ENCODE measurements at regions not wholly inside any gene's neighbourhood (a gene's known extent, or its start where the extent isn't known, plus 50 kb on each side); places are given as distances from the start of the nearest gene placed in this dataset.

DNA sequence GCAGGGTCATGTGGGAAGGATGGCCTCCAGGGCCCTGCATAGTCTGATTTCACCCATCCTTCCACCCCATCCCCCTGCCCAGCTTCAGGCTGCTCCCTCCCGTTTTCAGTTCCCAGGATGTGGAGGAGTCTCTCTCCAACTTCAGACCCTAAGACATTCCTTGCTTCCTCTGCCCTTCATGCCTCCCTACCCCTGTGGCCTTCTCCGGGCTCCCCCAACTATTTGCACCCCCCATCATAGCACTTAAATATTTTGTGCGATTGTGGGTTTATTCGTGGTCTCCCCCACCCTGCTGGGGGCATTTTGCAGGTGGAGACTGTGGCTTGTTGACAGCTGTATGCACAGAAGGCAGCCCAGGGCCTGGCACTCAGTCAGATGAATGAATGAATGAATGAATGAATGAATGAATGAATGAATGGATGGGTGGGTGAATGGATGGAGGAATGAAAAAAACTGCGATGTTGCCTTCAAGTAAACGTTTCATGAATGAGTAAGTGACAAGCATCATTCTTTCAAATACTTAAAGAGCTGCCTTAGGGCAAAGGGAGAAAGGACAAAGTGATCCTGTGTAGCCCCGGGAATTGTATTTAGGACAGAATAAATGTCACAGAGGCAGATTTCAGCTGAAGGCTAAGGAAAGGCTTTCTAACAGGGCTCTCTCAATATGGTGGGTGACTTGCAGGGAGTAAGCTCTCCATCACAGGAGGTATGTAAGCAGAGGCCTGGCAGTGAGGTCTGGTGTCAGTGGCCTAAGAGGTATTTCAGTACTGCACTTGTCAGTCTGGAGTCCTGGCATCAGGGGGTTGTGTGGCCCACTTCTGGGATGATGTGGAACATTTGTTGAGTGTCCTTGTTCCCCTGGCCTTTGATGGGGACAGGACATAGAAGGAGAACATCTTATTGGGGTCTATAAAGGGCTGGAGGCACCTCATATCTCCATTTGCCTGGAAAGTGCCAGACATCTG lies 156.4 kb downstream of the PTPRU start:
- TF ChIP-seq CTCF (conservative IDR thresholded peaks at IDR 0.05; ENCODE audit: low read depth, low read length) = no peak

GRCh38 chr1:29392036-29392435 lies 155.7 kb downstream of the PTPRU start:
- no peak for DNase-seq (ENCODE audit: low read depth)
- no peak overlapping the region for H3K4me3 ChIP-seq (ENCODE audit: low read depth, low read length)
- TF ChIP-seq CTCF (conservative IDR thresholded peaks at IDR 0.05; ENCODE audit: low read depth, low read length) = no peak

More for the DNA sequence above, 156.4 kb downstream of the PTPRU start:
- DNase-seq (ENCODE audit: low read depth) = no peak
- no peak overlapping the region for H3K4me3 ChIP-seq (ENCODE audit: low read depth, low read length)

- H3K4me3 ChIP-seq (ENCODE audit: low read depth, low read length) = no peak overlapping the region
- DNase-seq (ENCODE audit: low read depth) = no peak
- no peak for TF ChIP-seq CTCF (conservative IDR thresholded peaks at IDR 0.05; ENCODE audit: low read depth, low read length)
These were observed 155.1 kb downstream of the PTPRU start for GRCh38 chr1:29391362-29391880.

- TF ChIP-seq CTCF (conservative IDR thresholded peaks at IDR 0.05; ENCODE audit: low read depth, low read length) = no peak
- peak; percentile 8 for DNase-seq (ENCODE audit: low read depth)
- no peak overlapping the region for H3K4me3 ChIP-seq (ENCODE audit: low read depth, low read length)
These were observed 154.4 kb downstream of the PTPRU start for GRCh38 chr1:29390491-29391361.

DNA sequence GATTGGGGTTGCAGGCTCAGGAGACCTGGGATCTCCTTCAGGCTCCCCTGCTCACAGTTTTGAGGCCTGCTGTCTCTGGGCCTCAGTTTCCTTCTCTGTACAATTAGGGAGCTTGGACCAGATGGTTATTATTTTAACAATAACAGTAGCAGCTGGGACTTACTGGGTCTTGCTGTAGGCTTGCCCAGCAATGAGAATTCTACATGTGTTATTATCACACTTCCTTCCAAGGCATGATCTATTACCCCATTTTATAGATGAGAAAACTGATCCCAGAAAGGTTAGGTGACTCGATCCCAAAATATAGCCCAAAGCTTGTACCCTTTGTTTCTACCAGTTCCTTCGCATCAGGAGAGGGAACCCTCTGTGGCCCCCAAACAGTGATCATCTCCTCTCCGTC lies 153.8 kb downstream of the PTPRU start:
- TF ChIP-seq CTCF (conservative IDR thresholded peaks at IDR 0.05; ENCODE audit: low read depth, low read length) = no peak
- DNase-seq (ENCODE audit: low read depth) = no peak
- no peak overlapping the region for H3K4me3 ChIP-seq (ENCODE audit: low read depth, low read length)

GRCh38 chr1:29389533-29390041 lies 153.3 kb downstream of the PTPRU start:
- H3K4me3 ChIP-seq (ENCODE audit: low read depth, low read length) = no peak overlapping the region
- TF ChIP-seq CTCF (conservative IDR thresholded peaks at IDR 0.05; ENCODE audit: low read depth, low read length) = no peak
- no peak for DNase-seq (ENCODE audit: low read depth)

Data from choroid plexus epithelial cell (primary cell).